ENCODE measurements at regions not wholly inside any gene's neighbourhood (a gene's known extent, or its start where the extent isn't known, plus 50 kb on each side); places are given as distances from the start of the nearest gene placed in this dataset.

GRCh38 chrX:87901060-87901459 is 383.5 kb downstream of the KLHL4 start:
- Histone ChIP-seq H3K36me3 (ENCODE audit: control insufficient read depth, insufficient read depth, low read length) (no peaks in the 10 kb centered on the region), H3K4me1 (ENCODE audit: control insufficient read depth, insufficient read depth, low read length) (no peaks in the 10 kb centered on the region), H3K27ac (ENCODE audit: low read length) (no peak overlapping the region), H3K4me3 (ENCODE audit: low read depth in 2 of 2, low read length in 2 of 2) (no peak overlapping the region), H3K27me3 (ENCODE audit: control insufficient read depth, insufficient read depth, low read length) (no peaks in the 10 kb centered on the region), H3K9me3 (ENCODE audit: control insufficient read depth, insufficient read depth, low read depth, low read length) (no peaks in the 10 kb centered on the region)
- ATAC-seq = no peak
- no peak for DNase-seq (ENCODE audit: low read depth, low spot score)
- intact Hi-C loops (cut with micrococcal nuclease; ENCODE audit: unreplicated experiment) = no loop called here
- no TSS peak for BruUV-seq (replicated peaks)
- TF ChIP-seq TCF7L2 (IDR thresholded peaks at IDR 0.05; ENCODE audit: low read depth, low read length) (no peak), CTCF (IDR thresholded peaks at IDR 0.05) (no peak), REST (IDR thresholded peaks at IDR 0.05; ENCODE audit: insufficient read depth in 1 of 2, low read depth in 2 of 2, low read length in 1 of 2) (no peak)
- CTCF ChIA-PET = no interaction called here
- in situ Hi-C loops (cut with HindIII; ENCODE audit: low pct_unique_long_range_greater_than_20kb, low sequenced_read_pairs) = no loop called here
- POLR2A ChIA-PET = no interaction called here

GRCh38 chrX:87914726-87915125 is 397.1 kb downstream of the KLHL4 start:
- in situ Hi-C loops (cut with HindIII; ENCODE audit: low pct_unique_long_range_greater_than_20kb, low sequenced_read_pairs) = no loop called here
- intact Hi-C loops (cut with micrococcal nuclease; ENCODE audit: unreplicated experiment) = no loop called here
- DNase-seq (ENCODE audit: low read depth, low spot score) = no peak
- ATAC-seq = no peak
- Histone ChIP-seq H3K4me3 (ENCODE audit: low read depth in 2 of 2, low read length in 2 of 2) (no peak overlapping the region), H3K9me3 (ENCODE audit: control insufficient read depth, insufficient read depth, low read depth, low read length) (no peaks in the 10 kb centered on the region), H3K27ac (ENCODE audit: low read length) (no peak overlapping the region), H3K4me1 (ENCODE audit: control insufficient read depth, insufficient read depth, low read length) (no peaks in the 10 kb centered on the region), H3K36me3 (ENCODE audit: control insufficient read depth, insufficient read depth, low read length) (no peaks in the 10 kb centered on the region), H3K27me3 (ENCODE audit: control insufficient read depth, insufficient read depth, low read length) (no peaks in the 10 kb centered on the region)
- CTCF ChIA-PET = no interaction called here
- no TSS peak for BruUV-seq (replicated peaks)
- TF ChIP-seq TCF7L2 (IDR thresholded peaks at IDR 0.05; ENCODE audit: low read depth, low read length) (no peak), SIN3A (IDR thresholded peaks at IDR 0.05; ENCODE audit: borderline replicate concordance, insufficient read depth, low read depth, low read length) (no peak), CTCF (IDR thresholded peaks at IDR 0.05) (no peak), POLR2AphosphoS5 (IDR thresholded peaks at IDR 0.05; ENCODE audit: low read depth, low read length) (no peak), REST (IDR thresholded peaks at IDR 0.05; ENCODE audit: insufficient read depth in 1 of 2, low read depth in 2 of 2, low read length in 1 of 2) (no peak)
- POLR2A ChIA-PET = no interaction called here

All from Panc1 (cell line).